ENCODE measurements at regions not wholly inside any gene's neighbourhood (a gene's known extent, or its start where the extent isn't known, plus 50 kb on each side); places are given as distances from the start of the nearest gene placed in this dataset.

DNA sequence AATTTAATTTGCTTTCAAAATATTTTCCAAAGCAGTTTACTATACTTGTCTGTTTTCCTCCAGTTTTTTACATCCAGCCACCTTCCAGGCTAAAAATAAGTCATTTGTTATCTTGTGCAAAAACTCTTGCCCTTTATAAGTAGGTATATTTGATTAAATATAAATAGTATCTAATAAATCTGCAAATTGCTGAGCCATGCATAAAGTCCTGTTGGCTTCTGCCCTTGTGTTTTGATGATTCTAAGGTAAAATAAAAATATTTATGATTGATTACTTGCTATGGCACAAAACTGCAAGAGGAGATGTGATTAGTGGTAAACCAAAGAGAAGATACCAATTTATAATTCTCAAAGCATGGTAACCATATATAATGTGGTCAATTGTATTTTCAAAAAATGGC, 1026.7 kb downstream of the EPHA3 start:
- TF ChIP-seq EP300 (IDR thresholded peaks at IDR 0.05), result no peak
- no peak for TF ChIP-seq POLR2A (IDR thresholded peaks at IDR 0.05)
